Dedifferentiated amniotic fluid mesenchymal stem cell (primary cell): ENCODE measurements at regions not wholly inside any gene's neighbourhood (a gene's known extent, or its start where the extent isn't known, plus 50 kb on each side); places are given as distances from the start of the nearest gene placed in this dataset.
"Not testable (repeated sequence)": the region's sequence is repeated elsewhere in the genome, so short reads cannot be mapped to it uniquely, and the experiment has no call there.

Experiments used
- DNase-seq: peaks from one replicate; pipeline ENCODE4 v3.0.0-alpha.2; 2016; ENCODE audit errors: extremely low spot score

GRCh38 chr2:215889240-215889969 is 123.9 kb downstream of the MREG start:
- DNase-seq = not testable (repeated sequence)

DNA sequence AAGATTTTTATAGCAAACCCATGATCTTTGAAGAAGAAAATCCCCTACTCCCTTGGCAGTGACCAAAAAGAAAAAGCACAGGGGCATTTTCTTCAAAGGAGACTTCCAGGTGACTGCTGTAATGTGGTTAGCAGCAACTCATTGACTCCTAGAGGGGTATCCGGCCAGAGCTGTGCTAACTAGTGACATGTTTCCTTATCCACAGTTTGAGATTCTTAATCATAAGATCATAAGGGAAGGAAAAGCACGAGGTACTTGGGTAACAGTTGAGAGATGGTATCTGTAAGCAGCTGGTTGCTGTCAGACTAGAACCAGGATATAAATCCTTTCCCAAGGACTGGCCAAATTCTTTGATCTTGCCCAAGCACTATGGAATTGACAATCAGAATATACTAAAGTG is 124.7 kb downstream of the MREG start:
- DNase-seq = no peak

DNA sequence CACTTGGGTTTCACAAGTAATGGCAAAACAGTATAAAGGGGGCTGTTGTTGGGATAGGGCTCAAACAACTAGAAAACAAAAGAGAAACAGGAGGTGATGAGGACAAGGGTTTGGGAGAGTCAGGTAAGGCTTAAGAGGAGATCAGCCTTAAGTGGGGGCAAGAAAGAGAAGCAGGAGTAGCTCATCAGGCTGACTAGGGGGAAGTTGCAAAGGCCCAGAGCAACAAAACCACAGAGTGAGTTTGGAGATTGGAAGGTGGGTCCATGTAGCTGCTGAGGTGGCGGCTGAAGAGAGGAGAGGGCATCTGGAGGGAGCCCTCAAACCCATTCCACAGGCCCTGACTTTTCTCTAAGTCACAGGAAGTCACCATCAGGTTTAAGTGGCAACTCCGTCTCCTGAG is 126.0 kb downstream of the MREG start:
- no peak for DNase-seq

- no peak for DNase-seq
Measured at GRCh38 chr2:215886022-215886421, 127.3 kb downstream of the MREG start.

- no peak for DNase-seq
Measured at GRCh38 chr2:215885536-215885935, 127.8 kb downstream of the MREG start.

DNA sequence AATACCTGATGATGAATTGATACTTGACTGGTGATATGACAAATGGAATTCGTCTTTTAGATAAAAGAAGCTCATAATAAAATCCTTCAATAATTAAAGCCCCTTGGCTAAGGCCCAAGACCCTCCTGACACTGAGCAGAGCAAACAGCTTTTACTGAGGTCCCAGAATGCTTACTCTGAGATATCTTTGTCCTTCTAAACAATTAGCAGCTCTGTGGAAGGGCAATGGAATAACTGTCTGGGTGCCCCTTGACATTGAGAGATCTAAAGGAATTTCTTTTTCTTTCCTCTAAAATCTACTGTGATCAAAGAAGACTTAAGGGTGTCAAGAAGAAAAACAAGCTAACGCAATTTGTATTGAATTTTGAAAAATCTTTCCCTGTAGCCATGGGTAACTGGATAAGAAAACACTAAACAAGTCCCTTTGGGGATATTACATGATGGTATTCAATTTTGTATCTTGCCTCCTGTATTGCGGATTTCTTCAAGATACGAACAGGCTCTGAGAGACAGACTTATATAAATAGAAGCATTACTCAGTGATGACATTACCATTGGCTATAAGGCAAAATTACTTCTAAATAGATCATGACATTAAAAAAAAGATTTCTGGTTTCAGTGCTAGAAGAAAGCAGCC is 128.8 kb downstream of the MREG start:
- peak; percentile 39 for DNase-seq

DNA sequence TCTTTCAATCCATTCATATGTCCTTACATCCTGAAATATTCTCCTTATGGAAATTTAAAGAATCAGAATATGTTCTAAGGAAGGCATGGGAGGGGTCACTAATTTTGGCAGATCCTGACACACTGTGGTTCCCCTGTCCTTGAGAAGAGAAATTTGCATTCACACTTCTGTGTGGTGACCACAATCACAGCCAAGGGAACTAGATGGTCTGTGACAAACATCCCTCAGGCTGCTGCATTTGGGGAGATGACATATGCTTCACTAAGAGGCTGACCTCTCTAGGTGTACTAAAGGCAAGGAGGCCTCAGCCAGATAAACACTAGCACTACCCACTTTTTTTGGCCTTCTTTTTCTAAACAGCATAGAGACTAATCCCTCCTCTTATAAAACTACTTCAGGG is 129.6 kb downstream of the MREG start:
- DNase-seq = no peak

GRCh38 chr2:215882689-215883088 is 130.7 kb downstream of the MREG start:
- DNase-seq = no peak

DNA sequence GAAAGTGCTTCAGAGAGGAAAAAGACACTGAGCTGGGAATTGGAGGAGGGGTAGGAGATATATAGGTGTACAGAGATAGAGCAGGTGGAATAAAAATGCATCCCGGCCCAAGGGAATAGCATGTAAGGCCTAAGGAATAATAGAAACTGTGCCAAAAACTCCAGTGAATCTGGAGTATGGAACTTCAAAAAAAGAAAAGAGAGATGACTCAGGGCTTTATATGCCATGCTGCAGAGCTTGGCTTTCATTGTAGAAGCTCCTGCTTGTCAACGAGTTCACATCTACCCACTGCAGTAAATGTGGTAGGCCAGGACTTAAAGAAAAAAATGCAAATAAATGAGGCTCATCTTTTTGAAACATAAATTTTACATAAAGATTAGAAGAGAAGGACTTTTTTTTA is 131.8 kb downstream of the MREG start:
- no peak for DNase-seq

GRCh38 chr2:215880970-215881369 is 132.4 kb downstream of the MREG start:
- DNase-seq = no peak

- DNase-seq = no peak
Measured at GRCh38 chr2:215879977-215880940, 133.1 kb downstream of the MREG start.

GRCh38 chr2:215879331-215879730 is 134.0 kb downstream of the MREG start:
- no peak for DNase-seq

DNA sequence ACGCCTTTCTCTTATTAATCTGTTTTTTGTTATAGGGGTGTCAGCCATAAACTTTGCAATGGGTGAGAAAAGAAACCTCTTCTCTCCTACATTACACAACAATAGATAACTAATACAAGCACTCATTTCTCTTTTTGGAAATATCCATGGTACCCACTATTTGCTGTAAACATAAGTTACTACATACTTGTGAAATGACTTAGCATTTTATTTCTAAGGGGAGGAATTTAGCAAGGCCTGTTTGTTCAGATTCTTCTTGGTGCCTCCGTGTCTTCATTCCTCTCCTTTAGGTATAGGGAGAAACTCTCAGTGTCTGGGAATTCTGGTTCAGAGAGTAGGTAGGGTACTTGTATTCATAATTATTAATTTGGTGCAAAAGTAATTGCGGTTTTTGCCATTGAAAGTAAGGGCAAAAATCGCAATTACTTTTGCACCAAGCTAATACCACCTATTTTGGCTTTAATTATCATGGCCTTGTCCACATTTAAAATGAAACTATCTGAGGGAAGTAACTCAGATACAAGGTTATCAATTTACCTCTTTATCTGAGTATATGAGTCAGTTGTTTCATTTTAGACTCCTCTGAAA is 134.8 kb downstream of the MREG start:
- peak; percentile 29 for DNase-seq

- no peak for DNase-seq
Measured at GRCh38 chr2:215876937-215877238, 136.5 kb downstream of the MREG start.

DNA sequence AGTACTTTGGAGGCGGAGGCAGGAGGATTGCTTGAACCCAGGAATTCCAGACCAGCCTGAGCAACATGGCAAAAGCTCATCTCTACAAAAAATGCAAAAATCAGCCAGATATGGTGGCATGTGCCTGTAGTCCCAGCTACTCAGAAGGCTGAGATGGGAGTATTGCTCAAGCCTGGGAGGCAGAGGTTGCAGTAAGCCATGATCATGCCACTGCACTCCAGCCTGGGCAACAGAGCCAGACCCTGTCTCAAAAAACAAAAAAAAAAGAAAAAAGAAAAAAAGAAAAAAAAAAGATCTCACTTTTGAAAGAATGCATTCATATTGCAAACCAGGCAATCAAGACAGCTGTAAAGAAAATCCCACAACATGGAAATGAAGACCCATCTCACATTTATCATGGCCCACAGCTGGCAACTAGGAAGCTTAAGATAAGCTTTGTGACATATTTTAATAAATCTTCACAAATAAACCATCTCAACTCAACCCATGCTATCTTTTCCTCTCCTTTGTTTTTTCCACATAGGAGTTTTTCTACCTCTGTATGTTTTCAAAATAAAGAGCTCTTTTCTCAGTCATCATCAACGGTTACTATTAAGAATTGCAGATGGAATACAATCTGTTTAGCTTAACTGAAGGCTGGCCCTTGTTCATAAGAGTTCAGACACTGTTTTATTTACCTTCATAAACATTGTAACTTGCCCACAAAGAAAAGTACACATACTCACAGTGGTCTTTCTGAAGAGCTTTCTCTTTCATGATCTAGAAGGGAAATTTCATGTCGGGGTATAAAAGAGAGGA is 137.0 kb downstream of the MREG start:
- DNase-seq = no peak

GRCh38 chr2:215874418-215874817 is 138.9 kb downstream of the MREG start:
- no peak for DNase-seq

GRCh38 chr2:215870986-215871385 is 142.4 kb downstream of the MREG start:
- DNase-seq = no peak

- peak; percentile 96 for DNase-seq
Measured at GRCh38 chr2:215870088-215870490, 143.3 kb downstream of the MREG start.

GRCh38 chr2:215868846-215869543 is 144.4 kb downstream of the MREG start:
- no peak for DNase-seq

GRCh38 chr2:215866606-215867005 is 146.7 kb downstream of the MREG start:
- no peak for DNase-seq

DNA sequence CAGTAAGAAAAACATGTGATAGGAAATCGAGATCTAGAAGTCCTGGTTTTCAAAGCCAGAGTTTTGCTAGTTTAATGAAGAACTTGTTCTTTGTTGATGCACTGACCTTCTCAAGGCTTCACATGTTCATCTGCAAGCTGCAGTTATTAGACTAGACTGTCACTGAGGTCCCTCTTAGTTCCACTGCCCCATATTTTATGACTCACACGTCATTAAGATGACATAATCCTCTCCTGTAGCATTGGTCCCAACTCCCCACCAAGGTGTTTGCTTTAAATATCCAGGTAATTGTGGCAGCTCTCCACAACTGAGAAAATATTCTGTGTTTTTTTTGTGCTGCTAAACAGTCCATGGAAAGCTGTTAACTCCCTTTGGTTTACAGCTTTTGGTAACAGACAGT is 149.7 kb downstream of the MREG start:
- no peak for DNase-seq
